VCaP (cell line): ENCODE measurements at regions not wholly inside any gene's neighbourhood (a gene's known extent, or its start where the extent isn't known, plus 50 kb on each side); places are given as distances from the start of the nearest gene placed in this dataset.

Source experiments
- H3K27ac ChIP-seq: fragments of 450-650 bp; 2 replicates; pipeline ENCODE4 v1.5.1; 2017
- CTCF ChIP-seq: fragments of 450-650 bp; conservative IDR thresholded peaks from 2 replicates; pipeline ENCODE4 v1.5.1; 2017; ENCODE audit warnings: mild to moderate bottlenecking, moderate library complexity

- H3K27ac ChIP-seq: no peak overlapping the region
- no peak for TF ChIP-seq CTCF
Measured at GRCh38 chr2:52571380-52572347, 1195.9 kb upstream of the CHAC2 start.

DNA sequence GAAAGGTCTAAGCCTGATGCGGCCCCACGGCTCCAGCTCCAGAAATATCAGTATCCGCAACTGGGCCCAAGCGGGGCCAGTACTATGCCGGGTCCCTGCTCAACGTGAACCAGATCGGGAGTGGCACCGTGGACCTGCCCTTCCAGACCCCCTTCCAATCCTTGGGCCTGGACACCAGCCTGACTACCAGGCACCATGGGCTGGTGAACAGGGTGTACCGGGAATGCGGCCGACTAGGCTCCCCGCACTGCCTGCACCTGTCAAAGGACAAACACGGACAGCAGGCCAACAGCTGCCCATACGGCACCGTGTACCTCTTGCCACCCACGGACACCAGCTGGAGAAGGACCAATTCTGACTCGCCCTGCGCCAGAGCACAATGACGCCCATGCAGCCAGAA is 1196.9 kb upstream of the CHAC2 start:
- no peak for TF ChIP-seq CTCF
- no peak overlapping the region for H3K27ac ChIP-seq

DNA sequence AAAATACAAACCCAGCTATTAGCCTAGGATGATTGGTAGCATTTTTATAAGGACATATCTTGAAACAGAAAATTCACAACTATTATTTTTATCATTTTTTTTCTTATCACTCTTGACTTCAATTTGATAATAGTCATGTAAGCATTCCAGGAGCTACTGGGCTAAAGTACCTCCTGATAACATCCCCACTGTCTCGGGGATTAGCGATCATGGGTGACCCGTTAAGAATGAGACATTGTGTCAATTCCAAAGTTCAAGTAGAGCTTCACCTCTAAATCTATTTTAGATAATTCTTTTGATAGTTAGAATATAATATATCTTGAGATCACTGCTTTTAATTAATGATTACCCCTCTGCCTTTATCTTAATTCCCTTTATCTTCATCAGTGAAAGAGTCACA is 1204.5 kb upstream of the CHAC2 start:
- TF ChIP-seq CTCF: no peak
- no peak overlapping the region for H3K27ac ChIP-seq

GRCh38 chr2:52558265-52558664 is 1209.3 kb upstream of the CHAC2 start:
- H3K27ac ChIP-seq: no peak overlapping the region
- no peak for TF ChIP-seq CTCF

DNA sequence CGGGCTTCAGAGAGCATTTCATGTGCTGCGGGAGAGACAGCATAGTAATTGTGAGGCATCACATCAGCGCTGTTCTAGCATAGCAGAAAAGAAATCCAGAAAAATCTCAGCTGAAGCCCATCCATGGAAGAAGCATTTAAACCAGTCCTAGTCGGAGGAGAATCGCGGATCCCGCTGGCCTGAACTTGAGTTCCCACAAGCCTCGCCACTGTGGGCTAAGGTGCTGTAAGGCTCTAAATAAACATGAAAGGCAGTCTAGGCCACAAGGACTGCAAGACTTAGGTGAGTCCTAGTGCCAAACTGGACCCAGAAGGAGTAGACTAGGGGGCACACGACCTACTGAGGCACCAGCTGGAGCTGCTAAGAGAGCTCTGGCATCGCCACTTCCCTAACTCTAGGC is 1225.3 kb upstream of the CHAC2 start:
- no peak for TF ChIP-seq CTCF
- no peak overlapping the region for H3K27ac ChIP-seq

- no peak for TF ChIP-seq CTCF
- H3K27ac ChIP-seq: no peak overlapping the region
Measured at GRCh38 chr2:52539026-52539970, 1228.3 kb upstream of the CHAC2 start.

GRCh38 chr2:52537588-52537987 is 1230.0 kb upstream of the CHAC2 start:
- no peak for TF ChIP-seq CTCF
- H3K27ac ChIP-seq: no peak overlapping the region
